ENCODE measurements at regions not wholly inside any gene's neighbourhood (a gene's known extent, or its start where the extent isn't known, plus 50 kb on each side); places are given as distances from the start of the nearest gene placed in this dataset.

DNA sequence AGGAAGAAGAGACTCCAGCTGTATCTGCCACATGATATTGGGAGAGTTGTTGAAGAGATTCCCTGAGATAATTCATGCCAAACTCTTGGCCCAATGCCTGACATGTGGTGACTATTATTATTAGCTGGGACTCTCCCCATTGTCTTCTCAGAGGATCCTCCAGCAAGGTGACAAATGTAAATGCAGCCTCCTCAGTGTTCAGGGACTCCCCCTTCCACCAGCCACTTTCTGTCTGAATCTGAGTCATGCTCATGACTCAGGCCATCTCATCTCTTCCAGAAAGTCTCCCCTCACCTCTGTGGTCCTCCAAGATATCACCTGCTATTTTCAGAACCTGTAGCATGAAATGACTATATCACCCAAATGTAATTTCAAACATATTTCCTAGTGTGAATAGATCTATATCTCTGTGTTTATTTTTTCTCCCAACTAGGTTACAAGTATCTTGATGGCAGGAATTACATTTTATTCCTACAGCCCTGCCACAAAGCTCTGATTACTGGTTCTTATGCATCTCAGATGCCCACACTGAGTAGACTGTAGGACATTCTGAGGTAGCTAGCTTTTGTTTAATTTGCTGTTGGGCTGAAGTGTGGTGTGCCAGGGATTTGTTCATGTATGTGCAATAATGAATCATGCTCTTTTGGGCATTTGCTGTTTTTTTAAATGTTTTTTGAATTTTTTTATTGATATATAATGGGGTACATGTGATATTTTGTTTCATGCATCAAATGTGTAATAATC is 126.6 kb upstream of the IL12B start (continued):
- TF ChIP-seq GABPA (IDR thresholded peaks at IDR 0.05 in 1 of 2, conservative IDR thresholded peaks at IDR 0.05 in 1 of 2) (no peak), JUND (IDR thresholded peaks at IDR 0.05) (no peak)

DNA sequence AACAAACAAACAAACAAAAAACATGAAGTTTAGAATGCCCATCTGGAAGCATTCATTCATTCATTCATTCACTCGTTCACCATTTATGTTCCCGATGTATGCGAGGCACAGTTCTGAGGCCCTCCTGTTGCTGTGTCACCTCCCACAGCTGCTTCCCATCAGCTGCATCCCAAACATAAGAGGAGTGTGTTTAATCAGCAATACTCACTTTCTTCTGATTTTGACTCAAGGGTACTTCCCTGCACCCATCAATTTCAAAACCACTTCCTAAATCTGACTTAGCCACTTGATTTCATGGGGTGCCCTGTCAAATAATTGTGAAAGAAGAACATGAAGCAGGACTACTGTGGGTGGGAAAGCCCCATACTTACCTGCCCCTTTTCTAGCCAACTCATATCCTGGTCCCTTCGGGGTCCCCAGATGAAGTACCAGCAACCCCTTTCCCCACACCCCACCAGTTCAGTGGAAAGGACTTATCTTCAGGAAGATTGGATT is 128.0 kb upstream of the IL12B start:
- TF ChIP-seq TAF1 (conservative IDR thresholded peaks at IDR 0.05) (no peak), MAX (IDR thresholded peaks at IDR 0.05) (no peak), RAD21 (IDR thresholded peaks at IDR 0.05) (no peak), FOXA2 (IDR thresholded peaks at IDR 0.05) (no peak), FOXA1 (IDR thresholded peaks at IDR 0.05) (no peak), JUND (IDR thresholded peaks at IDR 0.05) (no peak), HNF4A (conservative IDR thresholded peaks at IDR 0.05) (no peak), YY1 (IDR thresholded peaks at IDR 0.05) (no peak), EGR1 (IDR thresholded peaks at IDR 0.05; ENCODE audit: low read depth in 2 of 2) (no peak), SP1 (IDR thresholded peaks at IDR 0.05) (no peak), NR2F2 (IDR thresholded peaks at IDR 0.05) (no peak), HNF4G (IDR thresholded peaks at IDR 0.05) (no peak), RXRA (IDR thresholded peaks at IDR 0.05) (no peak), GABPA (IDR thresholded peaks at IDR 0.05 in 1 of 2, conservative IDR thresholded peaks at IDR 0.05 in 1 of 2) (no peak)
- TF ChIP-seq, protein P1, sequence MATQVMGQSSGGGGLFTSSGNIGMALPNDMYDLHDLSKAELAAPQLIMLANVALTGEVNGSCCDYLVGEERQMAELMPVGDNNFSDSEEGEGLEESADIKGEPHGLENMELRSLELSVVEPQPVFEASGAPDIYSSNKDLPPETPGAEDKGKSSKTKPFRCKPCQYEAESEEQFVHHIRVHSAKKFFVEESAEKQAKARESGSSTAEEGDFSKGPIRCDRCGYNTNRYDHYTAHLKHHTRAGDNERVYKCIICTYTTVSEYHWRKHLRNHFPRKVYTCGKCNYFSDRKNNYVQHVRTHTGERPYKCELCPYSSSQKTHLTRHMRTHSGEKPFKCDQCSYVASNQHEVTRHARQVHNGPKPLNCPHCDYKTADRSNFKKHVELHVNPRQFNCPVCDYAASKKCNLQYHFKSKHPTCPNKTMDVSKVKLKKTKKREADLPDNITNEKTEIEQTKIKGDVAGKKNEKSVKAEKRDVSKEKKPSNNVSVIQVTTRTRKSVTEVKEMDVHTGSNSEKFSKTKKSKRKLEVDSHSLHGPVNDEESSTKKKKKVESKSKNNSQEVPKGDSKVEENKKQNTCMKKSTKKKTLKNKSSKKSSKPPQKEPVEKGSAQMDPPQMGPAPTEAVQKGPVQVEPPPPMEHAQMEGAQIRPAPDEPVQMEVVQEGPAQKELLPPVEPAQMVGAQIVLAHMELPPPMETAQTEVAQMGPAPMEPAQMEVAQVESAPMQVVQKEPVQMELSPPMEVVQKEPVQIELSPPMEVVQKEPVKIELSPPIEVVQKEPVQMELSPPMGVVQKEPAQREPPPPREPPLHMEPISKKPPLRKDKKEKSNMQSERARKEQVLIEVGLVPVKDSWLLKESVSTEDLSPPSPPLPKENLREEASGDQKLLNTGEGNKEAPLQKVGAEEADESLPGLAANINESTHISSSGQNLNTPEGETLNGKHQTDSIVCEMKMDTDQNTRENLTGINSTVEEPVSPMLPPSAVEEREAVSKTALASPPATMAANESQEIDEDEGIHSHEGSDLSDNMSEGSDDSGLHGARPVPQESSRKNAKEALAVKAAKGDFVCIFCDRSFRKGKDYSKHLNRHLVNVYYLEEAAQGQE (IDR thresholded peaks at IDR 0.05): no peak
- TF ChIP-seq, protein P2, sequence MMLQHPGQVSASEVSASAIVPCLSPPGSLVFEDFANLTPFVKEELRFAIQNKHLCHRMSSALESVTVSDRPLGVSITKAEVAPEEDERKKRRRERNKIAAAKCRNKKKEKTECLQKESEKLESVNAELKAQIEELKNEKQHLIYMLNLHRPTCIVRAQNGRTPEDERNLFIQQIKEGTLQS (IDR thresholded peaks at IDR 0.05): no peak
- TF ChIP-seq, protein P3, sequence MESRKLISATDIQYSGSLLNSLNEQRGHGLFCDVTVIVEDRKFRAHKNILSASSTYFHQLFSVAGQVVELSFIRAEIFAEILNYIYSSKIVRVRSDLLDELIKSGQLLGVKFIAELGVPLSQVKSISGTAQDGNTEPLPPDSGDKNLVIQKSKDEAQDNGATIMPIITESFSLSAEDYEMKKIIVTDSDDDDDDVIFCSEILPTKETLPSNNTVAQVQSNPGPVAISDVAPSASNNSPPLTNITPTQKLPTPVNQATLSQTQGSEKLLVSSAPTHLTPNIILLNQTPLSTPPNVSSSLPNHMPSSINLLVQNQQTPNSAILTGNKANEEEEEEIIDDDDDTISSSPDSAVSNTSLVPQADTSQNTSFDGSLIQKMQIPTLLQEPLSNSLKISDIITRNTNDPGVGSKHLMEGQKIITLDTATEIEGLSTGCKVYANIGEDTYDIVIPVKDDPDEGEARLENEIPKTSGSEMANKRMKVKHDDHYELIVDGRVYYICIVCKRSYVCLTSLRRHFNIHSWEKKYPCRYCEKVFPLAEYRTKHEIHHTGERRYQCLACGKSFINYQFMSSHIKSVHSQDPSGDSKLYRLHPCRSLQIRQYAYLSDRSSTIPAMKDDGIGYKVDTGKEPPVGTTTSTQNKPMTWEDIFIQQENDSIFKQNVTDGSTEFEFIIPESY (IDR thresholded peaks at IDR 0.05): no peak
- Histone ChIP-seq H3K4me1 (ENCODE audit: control insufficient read depth in 4 of 4, insufficient read depth in 4 of 4, low read length in 3 of 4) (peaks cover 0 to 2% (median 0%) of the 10 kb centered on the region in 4 donors), H3K9me3 (ENCODE audit: control insufficient read depth in 4 of 4, low read length in 3 of 4) (no peaks in the 10 kb centered on the region), H3K36me3 (ENCODE audit: control insufficient read depth in 4 of 4, insufficient read depth in 3 of 4, low read depth in 1 of 4, low read length in 3 of 4) (no peaks in the 10 kb centered on the region), H3K27me3 (ENCODE audit: control insufficient read depth in 4 of 4, insufficient read depth in 4 of 4, low read length in 3 of 4) (no peaks in the 10 kb centered on the region), H3K4me3 (ENCODE audit: low read depth in 1 of 3, low read length in 3 of 3) (no peak overlapping the region), H3K27ac (ENCODE audit: low read depth in 1 of 2, low read length in 2 of 2) (no peak overlapping the region), H3K9ac (ENCODE audit: low read depth in 1 of 2, low read length in 2 of 2) (no peak overlapping the region)
- no peak for DNase-seq (ENCODE audit: low spot score)
- 74% methylated on average over 4 of the region's 4 CpGs for WGBS
